GM12865 (cell line): ENCODE measurements at regions not wholly inside any gene's neighbourhood (a gene's known extent, or its start where the extent isn't known, plus 50 kb on each side); places are given as distances from the start of the nearest gene placed in this dataset.

Experiments used
- DNase-seq: peaks from one replicate; pipeline ENCODE4 v3.0.0; 2010; ENCODE audit warnings: low read depth
- H3K4me3 ChIP-seq: 2 replicates; pipeline ENCODE4 v1.5.1; 2011; ENCODE audit warnings: mild to moderate bottlenecking, low read depth, low read length, control low read depth
- CTCF ChIP-seq: IDR thresholded peaks from 2 replicates; pipeline ENCODE4 v1.5.1; 2011; ENCODE audit warnings: low read length, control low read depth, low read depth, inconsistent platforms; ENCODE audit not compliant: insufficient read depth; ENCODE audit errors: missing control alignments

GRCh38 chr2:225289659-225290058, 109.9 kb upstream of the NYAP2 start:
- no peak for TF ChIP-seq CTCF
- DNase-seq, result no peak
- no peak overlapping the region for H3K4me3 ChIP-seq

- no peak for TF ChIP-seq CTCF
- DNase-seq, result no peak
- H3K4me3 ChIP-seq, result no peak overlapping the region
These were observed 110.5 kb upstream of the NYAP2 start for GRCh38 chr2:225288986-225289385.

- no peak overlapping the region for H3K4me3 ChIP-seq
- TF ChIP-seq CTCF, result peak; percentile 85
- peak; percentile 47 for DNase-seq
These were observed 116.4 kb upstream of the NYAP2 start for GRCh38 chr2:225282858-225283710.

GRCh38 chr2:225276207-225276606, 123.3 kb upstream of the NYAP2 start:
- no peak overlapping the region for H3K4me3 ChIP-seq
- DNase-seq, result peak; percentile 53
- no peak for TF ChIP-seq CTCF

GRCh38 chr2:225275443-225275842, 124.1 kb upstream of the NYAP2 start:
- no peak for TF ChIP-seq CTCF
- no peak for DNase-seq
- H3K4me3 ChIP-seq, result no peak overlapping the region

GRCh38 chr2:225274751-225275150, 124.8 kb upstream of the NYAP2 start:
- no peak overlapping the region for H3K4me3 ChIP-seq
- TF ChIP-seq CTCF, result no peak
- peak; percentile 51 for DNase-seq

- TF ChIP-seq CTCF, result no peak
- no peak overlapping the region for H3K4me3 ChIP-seq
- DNase-seq, result no peak
These were observed 127.3 kb upstream of the NYAP2 start for GRCh38 chr2:225272173-225272572.
